HG02678 (cell line): ENCODE measurements at regions not wholly inside any gene's neighbourhood (a gene's known extent, or its start where the extent isn't known, plus 50 kb on each side); places are given as distances from the start of the nearest gene placed in this dataset.
"Not testable (repeated sequence)": the region's sequence is repeated elsewhere in the genome, so short reads cannot be mapped to it uniquely, and the experiment has no call there.

Source experiments
- ATAC-seq: cut with Tn5 transposase; IDR thresholded peaks from one replicate; pipeline ENCODE4 v1.9.1; 2021; ENCODE audit warnings: mild to moderate bottlenecking, moderate library complexity; ENCODE audit not compliant: unreplicated experiment

DNA sequence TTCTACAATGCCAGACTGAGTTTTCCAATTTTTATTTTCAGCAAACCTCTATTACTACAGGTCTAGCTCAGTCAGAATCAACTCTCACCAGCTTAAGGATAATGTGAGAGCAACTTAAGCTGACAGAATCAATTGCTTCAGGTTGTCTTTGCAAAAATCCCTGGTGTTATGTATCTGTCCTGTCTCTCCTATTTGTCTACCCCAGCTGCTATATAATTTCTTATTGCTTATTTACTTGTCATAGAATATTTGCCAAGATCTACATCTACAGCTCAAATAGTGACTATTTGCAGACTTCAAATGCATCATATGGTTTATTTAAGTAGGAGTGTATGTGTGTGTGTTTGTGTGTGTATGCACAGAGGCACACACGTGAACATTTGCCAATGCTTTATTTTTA, 54.1 kb downstream of the FOXG1 start:
- no peak for ATAC-seq

DNA sequence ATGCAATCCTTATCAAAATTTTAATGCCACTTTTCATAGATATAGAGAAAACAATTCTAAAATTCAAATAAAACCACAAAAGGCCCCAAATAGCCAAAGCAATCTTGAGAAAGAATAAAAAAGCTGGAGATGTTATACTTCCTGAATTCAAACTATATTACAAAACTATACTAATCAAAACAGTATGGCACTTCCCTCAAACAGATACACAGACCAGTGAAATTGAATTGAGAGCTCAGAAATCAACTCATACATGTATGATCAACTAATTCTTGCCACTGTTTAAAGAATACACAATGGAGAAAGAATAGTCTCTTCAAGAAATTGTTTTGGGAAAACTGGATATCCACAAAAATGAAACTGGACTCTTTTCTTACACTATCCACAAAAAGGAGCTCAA, 55.4 kb downstream of the FOXG1 start:
- ATAC-seq: no peak

DNA sequence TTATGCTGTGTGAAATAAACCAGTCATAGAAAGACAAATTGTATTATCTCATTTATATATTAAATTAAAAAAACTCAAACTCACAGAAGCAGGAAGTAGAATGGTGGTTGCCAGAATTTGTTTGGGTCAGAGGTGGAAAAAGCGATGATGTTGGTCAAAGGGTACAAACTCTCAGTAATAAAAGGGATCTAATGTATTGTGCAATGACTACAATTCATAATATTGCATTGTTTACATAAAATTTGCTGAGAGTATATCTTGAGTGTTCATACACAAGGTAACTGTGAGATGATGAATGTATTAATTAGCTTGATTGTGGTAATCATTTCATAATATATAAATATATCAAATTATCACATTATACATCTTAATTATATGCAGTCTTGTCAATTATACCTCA, 56.7 kb downstream of the FOXG1 start:
- no peak for ATAC-seq

DNA sequence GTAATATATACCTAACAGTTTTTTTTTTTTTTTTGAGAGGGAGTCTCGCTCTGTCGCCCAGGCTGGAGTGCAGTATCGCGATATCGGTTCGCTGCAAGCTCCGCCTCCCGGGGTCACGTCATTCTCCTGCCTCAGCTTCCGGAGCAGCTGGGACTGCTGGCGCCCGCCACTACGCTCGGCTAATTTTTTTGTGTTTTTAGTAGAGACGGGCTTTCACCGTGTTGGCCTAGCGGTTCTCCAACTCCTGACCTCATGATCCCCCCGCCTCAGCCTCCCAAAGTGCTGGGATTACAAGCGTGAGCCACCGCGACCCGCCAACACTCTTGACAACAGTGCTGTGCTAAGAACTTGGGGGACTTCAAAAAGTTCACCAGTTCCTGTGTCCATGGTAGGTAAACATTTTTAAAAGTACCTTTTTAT, 63.5 kb downstream of the FOXG1 start:
- no peak for ATAC-seq

DNA sequence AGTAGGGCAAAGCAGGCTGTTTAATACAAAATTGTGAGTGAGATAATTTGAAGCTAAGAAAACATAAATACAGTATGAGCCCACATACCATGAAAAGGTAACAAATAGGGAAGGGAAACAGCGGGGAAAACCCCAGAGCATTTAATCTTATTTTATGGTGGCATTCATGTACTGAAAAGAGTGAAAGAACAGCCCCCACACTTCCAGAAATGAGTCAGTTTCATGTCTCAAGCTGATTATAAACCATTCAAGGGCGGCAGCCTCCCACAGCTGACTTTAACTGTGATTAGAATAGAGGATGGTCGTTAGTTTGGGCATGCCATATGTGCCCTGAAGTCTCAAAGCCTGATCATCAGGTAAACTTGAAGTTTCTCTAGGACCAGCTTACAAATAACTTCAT, 64.5 kb downstream of the FOXG1 start:
- ATAC-seq: peak; percentile 96

DNA sequence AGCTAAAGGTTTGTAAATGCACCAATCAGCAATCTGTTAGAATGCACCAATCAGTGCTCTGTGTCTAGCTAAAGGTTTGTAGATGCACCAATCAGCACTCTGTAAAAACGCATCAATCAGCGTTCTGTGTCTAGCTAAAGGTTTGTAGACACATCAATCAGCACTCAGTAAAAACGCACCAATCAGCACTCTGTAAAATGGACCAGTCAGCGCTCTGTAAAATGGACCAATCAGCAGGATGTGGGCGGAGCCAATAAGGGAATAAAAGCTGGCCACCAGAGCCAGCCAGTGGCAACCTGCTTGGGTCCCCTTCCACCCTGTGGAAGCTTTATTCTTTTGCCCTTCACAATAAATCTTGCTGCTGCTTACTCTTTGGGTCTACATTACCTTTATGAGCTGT, 76.0 kb downstream of the FOXG1 start:
- ATAC-seq: not testable (repeated sequence)

DNA sequence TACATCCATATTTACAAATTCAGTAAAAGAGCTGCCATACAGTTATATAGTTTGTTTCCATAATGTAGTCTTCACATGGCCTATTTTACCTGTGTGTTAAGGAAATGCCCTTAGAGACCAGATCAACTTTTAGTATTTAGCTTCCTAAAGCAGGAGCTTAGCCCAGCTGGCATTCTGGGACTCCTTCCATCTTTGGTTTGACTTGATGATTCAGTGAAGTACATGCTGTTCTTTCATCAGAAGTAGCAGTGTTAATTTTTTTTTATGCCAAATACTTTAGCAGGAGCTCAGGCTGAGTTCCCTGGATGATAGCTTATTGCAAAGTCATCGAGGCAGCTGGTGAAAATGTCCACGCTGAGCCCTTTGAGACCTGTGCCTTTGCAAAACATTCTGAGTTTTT, 101.0 kb downstream of the FOXG1 start:
- no peak for ATAC-seq

DNA sequence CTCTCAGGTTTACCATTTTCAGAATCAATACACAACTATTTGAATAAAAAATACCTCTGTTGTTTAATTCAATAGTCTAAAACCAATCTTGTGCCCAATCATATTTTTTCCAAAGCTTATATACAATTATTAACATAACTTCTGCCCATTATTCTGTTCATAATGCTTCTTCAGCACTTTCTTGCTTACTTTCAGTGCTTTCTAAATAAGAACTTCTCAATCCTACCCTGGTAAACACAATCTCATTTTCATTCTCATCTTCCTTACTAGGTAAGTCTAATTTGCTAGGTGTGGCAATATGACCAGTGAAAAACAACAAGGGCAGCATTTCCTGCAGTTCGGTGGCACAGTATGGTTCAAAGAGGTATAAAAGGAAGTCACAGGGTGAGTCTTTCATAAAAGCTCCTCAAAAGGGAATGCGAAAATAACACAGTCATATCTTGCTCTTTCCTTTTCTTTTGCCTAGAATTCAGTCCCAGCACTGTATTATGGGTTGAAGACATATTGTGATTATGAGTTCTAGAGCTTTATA, 103.5 kb downstream of the FOXG1 start:
- ATAC-seq: no peak

DNA sequence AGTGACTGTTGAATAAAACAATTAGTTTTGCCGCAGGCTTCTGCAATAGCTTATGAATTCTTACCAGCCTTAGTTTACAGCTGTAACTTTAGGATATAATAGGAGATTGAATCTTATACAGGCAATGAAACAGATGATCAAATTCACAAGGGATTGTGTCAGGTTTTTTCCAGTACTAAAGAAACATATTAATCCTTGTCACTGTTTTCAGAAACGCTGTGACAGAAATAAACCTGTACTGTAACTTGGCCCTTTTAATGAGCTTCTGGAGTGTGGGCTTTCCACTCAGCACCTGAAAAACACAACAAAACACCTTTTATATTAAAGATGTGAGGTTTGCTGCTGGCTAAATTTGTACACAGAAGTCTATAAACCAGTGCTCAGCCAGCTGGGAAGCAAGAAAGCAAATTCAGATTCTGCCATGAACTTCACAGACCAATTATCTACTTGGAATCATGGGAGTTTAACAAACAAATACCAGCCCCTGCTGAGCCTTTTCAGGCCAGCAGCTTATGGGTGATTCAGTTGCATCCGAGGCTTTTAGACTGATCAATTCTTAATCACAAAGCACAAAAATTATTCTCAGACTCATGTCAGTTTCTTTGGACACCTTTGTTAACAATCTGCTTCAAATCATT, 109.5 kb downstream of the FOXG1 start:
- ATAC-seq: no peak

DNA sequence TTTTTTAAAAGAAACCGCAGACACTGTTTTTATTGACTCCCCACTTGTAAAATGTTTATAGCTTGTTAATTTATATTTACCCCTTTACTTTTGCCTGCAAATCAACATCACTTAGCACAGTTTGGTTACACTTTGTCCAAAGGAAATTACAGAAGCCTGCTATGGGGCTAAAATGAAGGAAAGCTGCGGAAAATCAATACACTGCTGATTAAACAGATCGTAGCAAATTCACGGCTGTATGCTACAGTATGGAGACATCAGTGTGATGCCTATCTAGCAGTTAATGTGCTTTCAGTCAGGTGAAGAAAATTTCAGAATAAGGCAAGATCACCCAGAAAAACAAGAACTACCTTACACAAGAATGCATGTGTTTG, 110.0 kb downstream of the FOXG1 start:
- no peak for ATAC-seq

DNA sequence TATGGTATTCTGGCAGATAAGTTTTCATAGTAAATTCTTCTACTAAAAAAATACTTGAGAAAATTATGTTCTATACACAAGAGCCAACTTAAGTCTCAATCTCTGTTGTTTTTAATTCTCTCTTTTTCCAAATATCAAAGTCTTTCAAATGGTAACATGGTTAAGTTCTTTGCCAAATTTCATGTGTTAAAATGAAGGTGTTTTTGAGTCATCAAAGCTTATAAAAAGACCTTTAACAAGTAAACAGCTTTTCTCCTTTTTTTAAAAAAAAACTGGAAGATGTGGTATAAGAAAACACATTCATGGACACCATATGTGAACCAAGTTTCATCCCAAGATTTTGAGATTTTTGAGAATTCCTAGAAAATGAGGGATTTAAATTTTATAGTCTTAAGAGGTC, 111.3 kb downstream of the FOXG1 start:
- ATAC-seq: no peak

DNA sequence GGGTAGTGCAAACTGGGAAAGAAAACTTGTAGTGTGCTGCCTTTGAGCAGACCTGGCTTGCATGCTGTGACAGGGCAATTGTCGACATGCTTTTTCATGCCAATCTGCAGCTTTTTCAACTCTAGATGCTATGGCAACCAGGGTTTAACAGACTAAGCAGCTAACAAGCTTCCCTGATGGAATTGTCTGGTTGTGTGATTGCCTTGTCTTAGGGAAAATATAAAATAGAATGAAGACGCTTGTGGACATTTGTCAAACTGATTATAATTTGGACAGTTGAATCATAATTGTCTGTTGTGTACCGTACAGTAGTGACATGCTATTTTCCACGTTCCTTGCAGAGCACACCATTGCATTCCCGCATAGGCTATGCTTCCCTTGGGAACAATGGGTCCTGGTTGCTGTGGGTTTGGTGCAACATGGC, 113.0 kb downstream of the FOXG1 start:
- no peak for ATAC-seq

DNA sequence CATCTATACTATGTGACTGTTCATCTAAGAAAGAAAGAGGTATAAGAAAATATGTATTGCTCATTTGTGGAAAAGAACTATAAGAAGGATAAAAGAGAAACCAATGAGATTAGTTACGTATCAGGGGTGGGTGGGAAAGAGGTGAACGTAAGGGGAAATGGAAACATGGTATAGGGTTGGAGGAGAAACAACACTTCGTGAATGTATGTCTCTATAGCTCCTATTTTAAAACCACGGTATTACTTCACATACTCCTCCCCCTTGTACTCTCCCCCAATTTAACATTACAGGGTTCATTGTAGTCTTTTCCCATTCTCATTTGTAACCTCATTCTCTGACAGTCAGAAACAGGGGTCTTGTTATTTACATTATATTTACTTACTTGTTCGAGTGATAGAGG, 120.4 kb downstream of the FOXG1 start:
- ATAC-seq: no peak

DNA sequence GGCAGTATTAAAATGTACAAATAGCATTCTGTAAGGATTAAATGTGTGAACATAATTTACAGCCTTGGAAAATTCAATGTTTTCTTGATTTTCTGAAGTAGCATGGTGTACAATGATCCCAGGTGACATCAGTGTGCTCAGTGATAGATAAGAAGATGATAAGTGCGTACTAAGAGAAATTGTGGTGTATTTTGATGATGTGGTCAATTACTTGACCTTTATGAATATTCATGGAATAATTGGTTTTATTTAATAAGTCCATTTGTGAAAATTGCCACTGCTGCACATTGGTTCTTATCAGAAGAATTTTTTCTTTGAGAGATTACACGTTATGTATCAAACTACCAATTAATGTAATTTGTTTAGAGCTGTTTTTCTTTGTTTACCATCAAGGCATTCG, 128.8 kb downstream of the FOXG1 start:
- no peak for ATAC-seq

DNA sequence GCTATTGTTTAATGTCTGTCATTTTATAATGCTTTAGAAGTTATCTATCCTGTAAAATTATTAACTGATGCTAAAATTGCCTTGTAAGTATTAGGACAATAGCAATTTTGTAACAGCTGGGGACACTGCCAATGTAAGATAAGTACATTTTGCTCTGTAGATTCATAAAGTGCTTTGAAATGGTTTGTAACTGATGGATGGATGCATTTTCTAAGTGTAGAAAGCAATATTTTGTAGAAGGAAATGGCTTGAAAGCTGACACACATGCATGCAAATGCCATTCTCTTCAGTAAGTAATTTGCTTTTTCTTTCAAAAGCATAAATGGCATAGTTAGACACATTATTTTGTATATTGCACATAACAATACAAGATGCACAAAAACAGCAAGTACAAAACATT, 129.8 kb downstream of the FOXG1 start:
- ATAC-seq: no peak

DNA sequence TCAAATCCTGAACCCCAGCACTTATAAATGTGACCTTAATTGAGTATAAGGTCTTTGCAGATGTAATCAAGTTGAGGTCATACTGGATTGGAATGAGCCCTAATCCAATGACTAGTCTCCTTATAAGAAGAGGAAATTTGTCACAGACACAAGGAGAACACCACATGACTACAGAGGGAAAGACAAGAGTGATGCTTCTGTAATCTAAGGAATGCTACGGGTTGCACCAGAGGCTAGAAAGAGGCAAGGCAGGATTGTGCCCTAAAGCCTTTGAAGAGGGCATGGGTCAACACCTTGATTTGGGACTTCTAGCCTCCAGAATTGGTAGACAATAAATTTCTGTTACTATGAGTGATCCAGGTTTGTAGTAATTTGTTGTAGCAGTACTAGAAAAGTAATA, 135.0 kb downstream of the FOXG1 start:
- no peak for ATAC-seq

DNA sequence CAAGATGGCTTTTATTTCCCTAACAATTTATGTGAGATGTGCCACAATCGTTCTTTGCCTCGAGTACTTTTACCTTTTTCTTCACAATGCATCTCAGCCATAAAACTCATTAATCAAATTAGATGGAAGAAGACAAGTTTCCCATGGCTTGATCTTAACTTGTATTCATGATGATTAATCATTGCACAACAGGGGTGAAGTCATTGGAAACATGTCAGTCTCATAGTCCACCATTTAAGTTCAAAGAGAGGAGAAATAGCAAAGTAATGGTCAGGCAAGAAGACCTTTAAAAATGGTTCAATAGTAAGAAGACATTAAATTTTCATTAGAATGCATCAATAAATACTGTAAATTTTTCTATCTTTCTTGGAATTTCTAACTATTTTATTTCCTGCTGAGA, 136.3 kb downstream of the FOXG1 start:
- no peak for ATAC-seq

DNA sequence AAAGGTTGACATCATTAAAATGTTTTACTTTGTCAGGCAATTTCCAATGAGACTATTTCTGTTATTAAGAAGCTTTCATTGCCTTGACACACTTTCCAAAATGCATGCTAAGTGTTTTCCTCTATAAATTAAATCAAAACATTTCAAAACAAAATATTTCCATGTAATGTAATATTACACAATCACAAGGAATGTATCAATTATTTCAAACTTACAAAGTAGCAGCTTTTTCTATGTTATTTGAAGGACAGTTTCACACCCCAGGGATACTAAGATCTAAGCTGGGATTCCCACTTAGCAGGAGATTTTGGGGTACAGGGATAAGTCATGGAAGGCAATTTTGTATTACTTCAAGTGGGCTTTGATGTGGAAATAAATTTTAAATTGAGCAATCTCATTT, 144.9 kb downstream of the FOXG1 start:
- ATAC-seq: no peak

DNA sequence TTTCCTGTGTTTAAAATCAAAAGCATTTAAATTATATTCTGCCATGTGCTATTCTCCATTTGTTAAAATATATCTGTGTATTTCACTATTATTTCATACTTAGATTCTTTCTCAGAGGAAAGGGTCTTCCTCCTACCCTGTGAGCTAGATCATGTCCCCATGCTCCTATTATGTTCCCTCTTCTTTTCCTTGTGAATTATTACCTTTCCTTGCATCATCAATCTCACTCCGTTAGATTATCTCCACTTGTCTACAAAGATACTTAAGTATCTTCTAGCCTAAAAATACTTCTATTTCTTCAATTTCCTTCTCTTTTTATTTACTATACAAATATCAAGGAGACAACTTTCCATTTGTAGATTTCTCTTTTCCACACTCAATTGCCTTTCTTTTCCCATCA, 146.5 kb downstream of the FOXG1 start:
- ATAC-seq: no peak

DNA sequence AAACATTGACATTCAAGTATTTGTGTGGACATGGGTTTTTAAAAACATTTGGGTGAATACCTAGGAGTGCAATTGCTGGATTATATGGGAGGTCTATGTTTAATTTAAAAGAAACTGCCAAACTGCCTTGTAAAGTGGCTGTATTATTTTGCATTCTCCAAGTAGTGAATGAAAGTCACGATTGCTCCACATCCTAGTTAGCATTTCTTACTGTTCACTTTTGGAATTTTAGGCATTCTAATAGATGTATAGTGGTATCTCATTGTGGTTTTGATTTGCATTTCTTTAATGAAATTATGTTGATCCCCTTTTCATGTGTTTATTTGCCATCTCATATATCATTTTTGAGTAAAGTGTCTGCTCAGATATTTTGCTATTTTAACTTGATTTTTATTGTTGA, 159.5 kb downstream of the FOXG1 start:
- ATAC-seq: no peak

DNA sequence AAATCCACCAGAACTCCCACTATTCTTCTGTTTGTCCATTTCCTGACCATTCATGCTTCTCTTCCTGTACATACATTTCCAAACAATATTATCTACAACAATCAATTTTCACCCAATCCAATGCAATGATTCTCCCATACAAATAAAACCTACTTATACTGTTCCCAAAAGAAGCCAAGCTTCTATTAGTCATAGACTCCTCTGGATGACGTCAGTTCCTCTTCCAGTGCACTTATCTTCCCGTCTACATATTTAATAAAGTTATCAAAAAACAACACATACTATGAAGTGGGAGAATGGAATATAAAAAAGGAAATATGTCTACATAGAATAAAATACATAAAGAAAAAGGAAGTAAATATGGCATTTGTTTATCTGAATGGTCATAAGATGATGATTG, 165.4 kb downstream of the FOXG1 start:
- no peak for ATAC-seq

DNA sequence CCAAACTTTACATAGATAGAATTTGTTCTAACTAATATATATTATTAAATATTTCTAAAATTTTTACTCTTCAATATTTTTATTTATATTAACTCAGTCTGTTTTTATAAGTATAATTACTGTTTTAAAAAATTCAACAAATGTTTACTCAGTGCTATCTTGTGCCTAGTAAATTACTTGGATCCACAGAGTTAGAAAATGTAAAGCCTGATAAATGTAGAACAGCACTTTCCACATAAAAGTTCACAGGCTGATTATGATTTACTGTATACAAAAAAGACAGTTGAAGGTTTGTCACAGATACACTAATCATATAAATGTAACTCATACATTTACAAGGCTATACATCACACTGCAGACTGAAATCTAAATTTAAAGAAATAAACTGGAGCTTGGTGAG, 170.0 kb downstream of the FOXG1 start:
- no peak for ATAC-seq

DNA sequence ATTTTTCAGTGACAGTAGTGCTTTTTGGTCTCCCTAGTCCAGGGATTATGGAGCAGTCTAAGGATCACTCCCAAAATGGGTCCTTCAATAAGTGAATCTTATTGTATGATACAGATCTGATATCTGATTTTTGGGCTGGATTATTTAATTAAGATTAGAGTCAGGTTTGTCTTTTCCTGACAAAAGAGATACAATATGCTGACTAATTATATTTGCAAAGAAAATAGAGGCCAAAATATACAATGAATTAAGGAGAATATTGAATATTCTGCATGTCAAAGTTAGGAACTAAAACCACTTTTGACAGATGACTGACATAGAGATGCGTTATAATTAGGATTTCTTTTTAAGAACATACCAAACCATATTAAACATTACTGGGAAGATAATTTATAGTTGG, 175.2 kb downstream of the FOXG1 start:
- ATAC-seq: no peak
